Thymus (tissue), 11 donors: ENCODE measurements at regions not wholly inside any gene's neighbourhood (a gene's known extent, or its start where the extent isn't known, plus 50 kb on each side); places are given as distances from the start of the nearest gene placed in this dataset.

Experiments used
- DNase-seq, 9 donors: peaks; one replicate each; pipeline ENCODE4 v3.0.0-alpha.2; 2013; ENCODE audit warnings: low spot score in 9 of 9, low read depth in 6 of 9, missing footprints in 1 of 9
- H3K27ac ChIP-seq, 2 donors: one replicate each; pipeline ENCODE4 v1.5.1; 2013; ENCODE audit warnings: control low read depth in 1 of 2, low read depth in 1 of 2, low read length in 1 of 2, mild to moderate bottlenecking in 1 of 2, moderate library complexity in 1 of 2
- H3K27me3 ChIP-seq, 2 donors: one replicate each; pipeline ENCODE4 v1.5.1; 2013; ENCODE audit warnings: low read length in 1 of 2; ENCODE audit not compliant: control insufficient read depth in 2 of 2, insufficient read depth in 1 of 2
- H3K36me3 ChIP-seq, 2 donors: one replicate each; pipeline ENCODE4 v1.5.1; 2013; ENCODE audit warnings: low read length in 1 of 2, mild to moderate bottlenecking in 1 of 2, moderate library complexity in 1 of 2; ENCODE audit not compliant: control insufficient read depth in 2 of 2, insufficient read depth in 2 of 2
- H3K4me1 ChIP-seq, 2 donors: one replicate each; pipeline ENCODE4 v1.5.1; 2013; ENCODE audit warnings: low read length in 2 of 2; ENCODE audit not compliant: control insufficient read depth in 2 of 2, insufficient read depth in 2 of 2
- H3K4me3 ChIP-seq, 2 donors: one replicate each; pipeline ENCODE4 v1.5.1; 2013; ENCODE audit warnings: low read length in 2 of 2, control low read depth in 1 of 2, mild to moderate bottlenecking in 1 of 2
- H3K9me3 ChIP-seq, 2 donors: one replicate each; pipeline ENCODE4 v1.5.1; 2013; ENCODE audit warnings: low read length in 1 of 2, mild to moderate bottlenecking in 1 of 2; ENCODE audit not compliant: control insufficient read depth in 2 of 2, insufficient read depth in 1 of 2
- WGBS: extraction: QIAGEN DNeasy Blood & Tissue Kit; methylation state at CpG from one replicate; pipeline ENCODE4 v1.1.7; 2013; 5-methylcytosine and 5-hydroxymethylcytosine counted together
- donor health status: healthy.

- no peak overlapping the region for H3K4me3 ChIP-seq
- H3K27me3 ChIP-seq, result no peaks in the 10 kb centered on the region
- H3K36me3 ChIP-seq, result no peaks in the 10 kb centered on the region
- no peaks in the 10 kb centered on the region for H3K4me1 ChIP-seq
- no peak overlapping the region for H3K27ac ChIP-seq
- DNase-seq, result no peak
- H3K9me3 ChIP-seq, result no peaks in the 10 kb centered on the region
- 85% methylated on average over 3 of the region's 3 CpGs for WGBS
Measured at GRCh38 chr6:21451546-21452013, 142.0 kb upstream of the SOX4 start.

GRCh38 chr6:21454262-21454661 is 139.3 kb upstream of the SOX4 start:
- DNase-seq, result no peak
- Histone ChIP-seq H3K4me3 (no peak overlapping the region), H3K4me1 (no peaks in the 10 kb centered on the region), H3K27ac (no peak overlapping the region), H3K9me3 (no peaks in the 10 kb centered on the region), H3K36me3 (no peaks in the 10 kb centered on the region), H3K27me3 (no peaks in the 10 kb centered on the region)
- 91% methylated on average over 2 of the region's 2 CpGs for WGBS

DNA sequence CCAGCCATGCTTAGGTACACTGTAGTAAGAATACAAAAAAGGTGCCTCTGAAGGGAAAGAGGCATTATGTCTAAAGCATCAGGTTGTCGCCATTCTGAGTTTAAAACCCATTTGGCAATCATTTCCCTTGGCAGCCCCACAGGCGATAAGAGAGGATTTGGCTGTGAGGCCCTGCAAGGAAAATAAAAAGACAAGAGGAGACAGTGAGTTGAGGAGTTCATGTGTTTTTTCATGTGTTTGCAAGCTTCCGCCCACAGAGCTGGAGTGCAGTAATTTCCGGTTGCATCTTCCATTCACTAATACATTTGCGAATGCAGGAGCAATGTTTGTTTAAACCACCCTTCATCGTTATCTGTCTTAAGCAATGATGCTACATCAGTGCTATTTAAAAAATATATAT is 138.5 kb upstream of the SOX4 start:
- Histone ChIP-seq H3K27ac (no peak overlapping the region), H3K36me3 (no peaks in the 10 kb centered on the region), H3K27me3 (no peaks in the 10 kb centered on the region), H3K4me1 (no peaks in the 10 kb centered on the region), H3K4me3 (no peak overlapping the region), H3K9me3 (no peaks in the 10 kb centered on the region)
- DNase-seq, result no peak
- 97% methylated on average over 6 of the region's 6 CpGs for WGBS

DNA sequence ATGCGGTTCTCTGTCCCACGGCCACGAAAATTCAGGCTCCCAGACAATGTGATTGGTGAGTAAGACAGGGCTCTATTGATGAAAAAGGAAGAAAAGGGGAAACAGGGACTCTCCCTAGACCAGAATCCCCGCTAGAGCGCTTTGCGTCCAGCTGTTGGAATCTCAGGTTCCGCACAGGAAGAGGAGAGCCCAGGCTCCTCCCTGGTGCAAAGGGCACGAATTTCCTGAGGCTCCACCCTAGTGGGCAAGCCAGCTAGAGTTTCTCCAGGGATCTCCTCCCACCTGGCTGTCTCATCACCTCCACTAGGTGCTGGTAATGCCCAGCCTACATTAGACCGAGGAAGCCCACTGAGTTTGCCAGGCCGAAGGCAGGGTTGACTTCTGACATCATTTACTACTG is 135.9 kb upstream of the SOX4 start:
- H3K27ac ChIP-seq, result no peak overlapping the region

DNA sequence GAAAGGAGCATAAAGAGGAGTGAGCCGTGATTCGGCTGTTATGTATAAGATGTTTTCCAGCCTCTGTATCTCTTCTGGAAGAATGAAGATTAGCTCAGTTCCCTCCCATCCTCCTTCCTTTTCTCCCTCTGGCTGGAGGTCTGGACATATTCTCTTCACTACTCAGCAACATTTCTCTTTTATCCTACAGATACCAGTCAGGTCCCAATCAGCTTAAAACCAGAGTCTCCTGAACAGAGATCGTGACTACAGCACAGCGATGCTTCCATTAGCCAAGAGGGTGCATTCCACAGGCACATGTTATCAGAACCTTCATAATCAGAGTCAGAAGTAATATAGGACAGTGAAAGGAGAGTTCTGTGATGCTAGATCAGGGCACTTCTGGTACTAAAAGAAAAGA is 133.9 kb upstream of the SOX4 start:
- no peaks in the 10 kb centered on the region for H3K27me3 ChIP-seq
- H3K27ac ChIP-seq, result no peak overlapping the region
- no peak overlapping the region for H3K4me3 ChIP-seq
- no peak for DNase-seq
- no peaks in the 10 kb centered on the region for H3K36me3 ChIP-seq
- no peaks in the 10 kb centered on the region for H3K9me3 ChIP-seq
- 87% methylated on average over 4 of the region's 4 CpGs for WGBS
- H3K4me1 ChIP-seq, result no peaks in the 10 kb centered on the region

More for the DNA sequence above, 135.9 kb upstream of the SOX4 start:
- no peaks in the 10 kb centered on the region for H3K27me3 ChIP-seq
- no peaks in the 10 kb centered on the region for H3K4me1 ChIP-seq
- no peaks in the 10 kb centered on the region for H3K36me3 ChIP-seq
- WGBS, result 97% methylated on average over 10 of the region's 10 CpGs
- no peak for DNase-seq
- H3K4me3 ChIP-seq, result no peak overlapping the region
- no peaks in the 10 kb centered on the region for H3K9me3 ChIP-seq

- H3K4me3 ChIP-seq, result no peak overlapping the region
- H3K4me1 ChIP-seq, result no peaks in the 10 kb centered on the region
- H3K27ac ChIP-seq, result no peak overlapping the region
- H3K36me3 ChIP-seq, result no peaks in the 10 kb centered on the region
- no peak for DNase-seq
- H3K27me3 ChIP-seq, result no peaks in the 10 kb centered on the region
- peaks cover 0 to 3% of the 10 kb centered on the region in 2 donors for H3K9me3 ChIP-seq
Measured at GRCh38 chr6:21461844-21462518, 131.6 kb upstream of the SOX4 start.

- Histone ChIP-seq H3K4me3 (no peak overlapping the region), H3K27me3 (no peaks in the 10 kb centered on the region), H3K27ac (no peak overlapping the region), H3K4me1 (no peaks in the 10 kb centered on the region), H3K9me3 (peaks cover 0 to 6% of the 10 kb centered on the region in 2 donors), H3K36me3 (no peaks in the 10 kb centered on the region)
- 98% methylated on average over 2 of the region's 2 CpGs for WGBS
- no peak for DNase-seq
Measured at GRCh38 chr6:21462519-21462852, 131.1 kb upstream of the SOX4 start.

GRCh38 chr6:21467091-21467490 is 126.5 kb upstream of the SOX4 start:
- DNase-seq, result no peak
- 98% methylated on average over 8 of the region's 8 CpGs for WGBS
- Histone ChIP-seq H3K36me3 (no peaks in the 10 kb centered on the region), H3K9me3 (peaks cover 0 to 6% of the 10 kb centered on the region in 2 donors), H3K27me3 (no peaks in the 10 kb centered on the region), H3K4me1 (no peaks in the 10 kb centered on the region), H3K27ac (no peak overlapping the region), H3K4me3 (no peak overlapping the region)

- H3K27me3 ChIP-seq, result no peaks in the 10 kb centered on the region
- no peak for DNase-seq
- H3K27ac ChIP-seq, result no peak overlapping the region
- peaks cover 0 to 6% of the 10 kb centered on the region in 2 donors for H3K9me3 ChIP-seq
- no peak overlapping the region for H3K4me3 ChIP-seq
- WGBS, result 100% methylated on average over 1 of the region's 1 CpG
- no peaks in the 10 kb centered on the region for H3K36me3 ChIP-seq
- no peaks in the 10 kb centered on the region for H3K4me1 ChIP-seq
Measured at GRCh38 chr6:21468461-21468860, 125.1 kb upstream of the SOX4 start.
